HG03558 (cell line): ENCODE measurements at regions not wholly inside any gene's neighbourhood (a gene's known extent, or its start where the extent isn't known, plus 50 kb on each side); places are given as distances from the start of the nearest gene placed in this dataset.
"Not testable (repeated sequence)": the region's sequence is repeated elsewhere in the genome, so short reads cannot be mapped to it uniquely, and the experiment has no call there.

Experiments
- ATAC-seq: cut with Tn5 transposase; IDR thresholded peaks from one replicate; pipeline ENCODE4 v1.9.1; 2021; ENCODE audit warnings: moderate number of reproducible peaks; ENCODE audit not compliant: unreplicated experiment; ENCODE audit errors: extremely low read depth

- not testable (repeated sequence) for ATAC-seq
Measured at GRCh38 chr14:105600195-105600938, 74.0 kb downstream of the TMEM121 start.

GRCh38 chr14:105600939-105601359 is 74.6 kb downstream of the TMEM121 start:
- ATAC-seq: no peak

- ATAC-seq: no peak
Measured at GRCh38 chr14:105601360-105602242, 75.2 kb downstream of the TMEM121 start.

- no peak for ATAC-seq
Measured at GRCh38 chr14:105602243-105602750, 75.9 kb downstream of the TMEM121 start.

GRCh38 chr14:105602799-105603793 is 76.7 kb downstream of the TMEM121 start:
- no peak for ATAC-seq

- ATAC-seq: not testable (repeated sequence)
Measured at GRCh38 chr14:105604531-105605463, 78.4 kb downstream of the TMEM121 start.

- ATAC-seq: no peak
Measured at GRCh38 chr14:105605464-105606304, 79.3 kb downstream of the TMEM121 start.

GRCh38 chr14:105606305-105606975 is 80.1 kb downstream of the TMEM121 start:
- ATAC-seq: not testable (repeated sequence)

GRCh38 chr14:105607025-105607424 is 80.6 kb downstream of the TMEM121 start:
- ATAC-seq: not testable (repeated sequence)

- not testable (repeated sequence) for ATAC-seq
Measured at GRCh38 chr14:105614987-105615386, 88.6 kb downstream of the TMEM121 start.

GRCh38 chr14:105615986-105616801 is 89.8 kb downstream of the TMEM121 start:
- not testable (repeated sequence) for ATAC-seq

GRCh38 chr14:105616802-105617192 is 90.4 kb downstream of the TMEM121 start:
- no peak for ATAC-seq

- no peak for ATAC-seq
Measured at GRCh38 chr14:105617201-105617777, 90.9 kb downstream of the TMEM121 start.

GRCh38 chr14:105617805-105618204 is 91.4 kb downstream of the TMEM121 start:
- not testable (repeated sequence) for ATAC-seq

- not testable (repeated sequence) for ATAC-seq
Measured at GRCh38 chr14:105619324-105619723, 92.9 kb downstream of the TMEM121 start.
